RWPE2 (cell line): ENCODE measurements at regions not wholly inside any gene's neighbourhood (a gene's known extent, or its start where the extent isn't known, plus 50 kb on each side); places are given as distances from the start of the nearest gene placed in this dataset.
"Not testable (repeated sequence)": the region's sequence is repeated elsewhere in the genome, so short reads cannot be mapped to it uniquely, and the experiment has no call there.

Experiments used
- ATAC-seq: fragments of 200-7000 bp; cut with Tn5 transposase; 3 replicates; pipeline ENCODE4 v1.9.1; 2021; ENCODE audit warnings: low read depth
- DNase-seq: peaks from one replicate; pipeline ENCODE4 v3.0.0-alpha.2; 2020; ENCODE audit warnings: low spot score
- H3K27ac ChIP-seq: fragments of 450-650 bp; 2 replicates; pipeline ENCODE4 v1.5.1; 2017; ENCODE audit warnings: mild to moderate bottlenecking; ENCODE audit not compliant: poor library complexity, severe bottlenecking
- H3K27me3 ChIP-seq: fragments of 250-450 bp; sonication (Bioruptor Pico); 2 replicates; pipeline ENCODE4 v1.5.1; 2021; ENCODE audit warnings: mild to moderate bottlenecking, moderate library complexity; ENCODE audit not compliant: insufficient read depth, poor library complexity, severe bottlenecking
- H3K36me3 ChIP-seq: fragments of 250-450 bp; sonication (Bioruptor Pico); 2 replicates; pipeline ENCODE4 v1.5.1; 2020; ENCODE audit warnings: low read depth, mild to moderate bottlenecking, moderate library complexity
- H3K4me1 ChIP-seq: fragments of 250-450 bp; sonication (Bioruptor Pico); 2 replicates; pipeline ENCODE4 v1.5.1; 2021; ENCODE audit warnings: mild to moderate bottlenecking, moderate library complexity; ENCODE audit not compliant: insufficient read depth, poor library complexity, severe bottlenecking
- H3K4me3 ChIP-seq: fragments of 250-450 bp; sonication (Bioruptor Pico); 2 replicates; pipeline ENCODE4 v1.5.1; 2021; ENCODE audit warnings: mild to moderate bottlenecking, moderate library complexity; ENCODE audit not compliant: severe bottlenecking
- H3K9me3 ChIP-seq: fragments of 250-450 bp; sonication (Bioruptor Pico); 2 replicates; pipeline ENCODE4 v1.5.1; 2021; ENCODE audit warnings: mild to moderate bottlenecking, moderate library complexity; ENCODE audit not compliant: severe bottlenecking
- TF ChIP-seq, protein P1 (sequence below): fragments of 450-650 bp; IDR thresholded peaks from one replicate; pipeline ENCODE4 v1.5.1; 2017; ENCODE audit warnings: mild to moderate bottlenecking, moderate library complexity; ENCODE audit not compliant: poor library complexity, severe bottlenecking

DNA sequence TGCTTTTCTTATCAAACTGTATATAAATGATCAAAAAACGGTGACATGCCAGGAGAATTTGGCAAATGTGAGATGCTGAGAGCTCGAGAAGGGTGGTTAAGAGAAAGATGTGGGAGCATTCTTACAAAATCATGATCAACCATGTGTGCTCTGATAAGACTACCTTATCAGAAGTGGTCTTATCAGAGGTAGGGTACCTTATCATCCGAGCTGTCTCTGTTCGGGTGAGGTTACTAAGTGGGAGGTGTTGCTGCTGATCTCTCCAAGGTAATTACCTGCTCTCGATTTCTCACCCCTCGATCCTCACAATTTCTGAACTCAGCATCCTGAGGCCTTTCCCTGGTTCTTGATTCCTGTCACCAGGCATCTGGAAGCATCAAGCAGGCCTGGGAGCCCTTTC is 813.0 kb upstream of the ID2 start:
- ATAC-seq (no peak), DNase-seq (no peak)
- H3K36me3 ChIP-seq, result no peaks in the 10 kb centered on the region
- TF ChIP-seq, protein P1, sequence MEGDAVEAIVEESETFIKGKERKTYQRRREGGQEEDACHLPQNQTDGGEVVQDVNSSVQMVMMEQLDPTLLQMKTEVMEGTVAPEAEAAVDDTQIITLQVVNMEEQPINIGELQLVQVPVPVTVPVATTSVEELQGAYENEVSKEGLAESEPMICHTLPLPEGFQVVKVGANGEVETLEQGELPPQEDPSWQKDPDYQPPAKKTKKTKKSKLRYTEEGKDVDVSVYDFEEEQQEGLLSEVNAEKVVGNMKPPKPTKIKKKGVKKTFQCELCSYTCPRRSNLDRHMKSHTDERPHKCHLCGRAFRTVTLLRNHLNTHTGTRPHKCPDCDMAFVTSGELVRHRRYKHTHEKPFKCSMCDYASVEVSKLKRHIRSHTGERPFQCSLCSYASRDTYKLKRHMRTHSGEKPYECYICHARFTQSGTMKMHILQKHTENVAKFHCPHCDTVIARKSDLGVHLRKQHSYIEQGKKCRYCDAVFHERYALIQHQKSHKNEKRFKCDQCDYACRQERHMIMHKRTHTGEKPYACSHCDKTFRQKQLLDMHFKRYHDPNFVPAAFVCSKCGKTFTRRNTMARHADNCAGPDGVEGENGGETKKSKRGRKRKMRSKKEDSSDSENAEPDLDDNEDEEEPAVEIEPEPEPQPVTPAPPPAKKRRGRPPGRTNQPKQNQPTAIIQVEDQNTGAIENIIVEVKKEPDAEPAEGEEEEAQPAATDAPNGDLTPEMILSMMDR, result no peak
- no peaks in the 10 kb centered on the region for H3K9me3 ChIP-seq
- no peaks in the 10 kb centered on the region for H3K4me1 ChIP-seq
- no peak overlapping the region for H3K4me3 ChIP-seq
- no peaks in the 10 kb centered on the region for H3K27me3 ChIP-seq
- no peak overlapping the region for H3K27ac ChIP-seq

DNA sequence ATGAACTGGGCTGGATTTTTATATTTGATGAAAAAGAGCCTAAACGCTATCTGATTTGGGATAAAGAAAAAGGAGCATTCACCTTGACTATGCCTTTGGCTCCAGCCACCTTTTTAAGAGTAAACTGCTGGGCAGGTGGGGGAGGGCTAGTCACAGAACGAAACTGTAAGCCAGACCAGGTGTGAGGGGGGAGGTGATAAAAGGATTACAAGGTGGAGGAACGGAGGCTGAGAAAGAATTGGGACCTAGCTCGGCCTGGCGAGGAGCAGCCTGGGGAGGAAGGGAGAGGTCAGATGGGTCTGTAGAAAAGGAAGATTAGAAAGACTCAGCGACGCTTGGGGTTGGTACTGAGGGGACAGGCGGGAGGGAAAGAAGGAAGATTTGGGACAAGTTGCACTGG is 805.4 kb upstream of the ID2 start:
- H3K4me3 ChIP-seq, H3K27ac ChIP-seq, H3K36me3 ChIP-seq, DNase-seq, H3K9me3 ChIP-seq, ATAC-seq, H3K27me3 ChIP-seq, H3K4me1 ChIP-seq: not testable (repeated sequence)

DNA sequence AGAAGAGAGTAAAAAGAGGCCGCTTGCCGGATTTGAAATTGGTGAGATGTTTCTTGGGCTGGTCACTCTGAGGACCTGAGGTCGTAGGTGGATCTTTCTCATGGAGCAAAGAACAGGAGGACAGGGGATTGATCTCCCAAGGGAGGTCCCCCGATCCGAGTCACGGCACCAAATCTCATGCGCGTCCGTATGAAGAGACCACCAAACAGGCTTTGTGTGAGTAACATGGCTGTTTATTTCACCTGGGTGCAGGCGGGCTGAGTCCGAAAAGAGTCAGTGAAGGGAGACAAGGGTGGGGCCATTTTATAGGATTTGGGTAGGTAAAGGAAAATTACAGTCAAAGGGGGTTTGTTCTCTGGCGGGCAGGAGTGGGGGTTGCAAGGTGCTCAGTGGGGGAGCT is 803.6 kb upstream of the ID2 start:
- not testable (repeated sequence) for ATAC-seq, DNase-seq, H3K27ac ChIP-seq, H3K4me1 ChIP-seq, H3K27me3 ChIP-seq, H3K36me3 ChIP-seq, H3K9me3 ChIP-seq, H3K4me3 ChIP-seq

DNA sequence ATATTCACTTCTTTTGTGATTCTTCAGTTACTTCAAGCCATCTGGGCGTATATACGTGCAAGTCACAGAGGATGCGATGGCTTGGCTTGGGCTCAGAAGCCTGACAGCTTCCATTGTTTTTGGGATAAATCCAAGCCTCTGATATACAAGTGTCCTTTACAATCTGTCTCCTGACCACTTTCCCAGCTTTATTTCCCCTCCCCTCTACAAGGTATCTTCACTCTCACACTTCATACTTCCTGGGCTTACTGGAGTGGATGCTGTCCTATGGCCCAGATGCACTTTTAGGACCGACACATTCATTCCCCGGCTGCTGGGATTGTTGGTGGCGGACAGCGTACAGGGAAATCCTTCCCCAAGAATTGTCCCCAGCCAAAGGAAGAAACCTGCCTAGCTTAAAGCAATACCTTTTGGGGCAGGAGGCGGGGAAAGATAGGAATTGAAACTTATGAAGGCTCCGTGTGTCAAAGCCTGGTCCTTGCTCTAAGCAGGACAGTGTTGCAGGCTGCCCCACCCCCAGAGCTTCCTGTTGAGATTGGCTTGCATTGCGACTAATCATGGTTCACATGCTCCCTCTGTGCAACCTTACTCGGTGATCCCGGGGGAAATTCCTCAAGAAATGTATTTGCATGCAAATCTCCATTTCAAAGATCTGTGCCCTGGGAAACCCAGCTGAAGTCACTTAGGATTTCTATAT is 802.9 kb upstream of the ID2 start:
- ATAC-seq, result no peak
- Histone ChIP-seq H3K27ac (no peak overlapping the region), H3K36me3 (no peaks in the 10 kb centered on the region), H3K27me3 (no peaks in the 10 kb centered on the region), H3K4me3 (no peak overlapping the region), H3K9me3 (no peaks in the 10 kb centered on the region), H3K4me1 (no peaks in the 10 kb centered on the region)
- no peak for DNase-seq
- TF ChIP-seq, protein P1, result no peak

DNA sequence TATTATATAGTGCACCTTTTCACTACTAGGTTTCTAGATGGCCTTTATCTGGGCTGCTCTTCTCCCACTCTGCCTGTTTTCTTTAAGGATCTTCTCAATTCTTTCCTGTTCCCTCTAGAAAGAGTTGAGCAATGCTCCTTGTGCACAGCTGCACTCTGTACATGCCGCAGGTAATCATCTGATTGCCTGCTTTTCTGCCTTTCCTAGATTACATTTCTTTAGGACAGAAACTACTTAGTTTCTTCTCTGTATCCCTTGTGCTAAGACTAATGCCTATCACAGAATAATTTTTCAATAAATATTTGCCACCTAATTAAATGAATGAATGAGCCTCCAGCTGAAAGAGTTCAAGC is 802.4 kb upstream of the ID2 start:
- Histone ChIP-seq H3K4me3 (no peak overlapping the region), H3K27ac (no peak overlapping the region), H3K9me3 (no peaks in the 10 kb centered on the region), H3K4me1 (no peaks in the 10 kb centered on the region), H3K27me3 (no peaks in the 10 kb centered on the region), H3K36me3 (no peaks in the 10 kb centered on the region)
- DNase-seq (no peak), ATAC-seq (no peak)
- TF ChIP-seq, protein P1, result no peak

DNA sequence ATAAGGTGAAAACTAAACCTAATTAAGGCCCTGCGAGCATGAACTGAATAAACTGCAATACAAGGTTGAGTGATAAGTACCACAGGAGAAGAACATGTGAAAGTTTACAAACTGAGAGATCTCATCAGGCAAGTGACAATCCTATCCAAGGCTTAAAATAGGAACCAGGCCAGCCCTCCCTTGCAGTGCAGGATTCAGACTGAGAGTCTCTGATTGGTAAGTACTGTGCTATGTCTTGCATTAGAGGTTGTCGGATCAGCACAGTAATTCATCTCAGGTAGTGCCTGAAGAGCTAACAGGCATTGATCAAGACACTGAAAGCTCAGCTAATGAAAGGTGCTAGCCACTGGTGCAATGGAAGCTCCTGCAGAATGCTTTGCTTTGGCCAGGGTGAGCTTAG is 801.7 kb upstream of the ID2 start:
- H3K9me3 ChIP-seq, result no peaks in the 10 kb centered on the region
- H3K4me1 ChIP-seq, result no peaks in the 10 kb centered on the region
- no peak overlapping the region for H3K27ac ChIP-seq
- no peaks in the 10 kb centered on the region for H3K36me3 ChIP-seq
- TF ChIP-seq, protein P1, result no peak
- H3K27me3 ChIP-seq, result no peaks in the 10 kb centered on the region
- ATAC-seq (no peak), DNase-seq (no peak)
- H3K4me3 ChIP-seq, result no peak overlapping the region
